Keratinocyte (primary cell): ENCODE measurements at regions not wholly inside any gene's neighbourhood (a gene's known extent, or its start where the extent isn't known, plus 50 kb on each side); places are given as distances from the start of the nearest gene placed in this dataset.

ENCODE experiments used
- DNase-seq: peaks from one replicate; pipeline ENCODE4 v3.0.0-alpha.2; 2011; ENCODE audit warnings: low read depth, missing footprints, low spot score
- FAIRE-seq: peaks from 2 replicates; lab custom pipeline; 2011; peaks lifted over from hg19 to GRCh38; lab: Jason Lieb, UNC
- H2AFZ ChIP-seq: 2 replicates; pipeline ENCODE4 v1.6.0; 2012; ENCODE audit warnings: low read length, control low read depth, inconsistent platforms; ENCODE audit not compliant: control insufficient read depth
- H3K27ac ChIP-seq: 2 replicates; pipeline ENCODE4 v1.5.1; 2011; ENCODE audit warnings: low read length; ENCODE audit not compliant: control insufficient read depth, insufficient read depth
- H3K27me3 ChIP-seq: 3 replicates; pipeline ENCODE4 v1.6.0; 2011; ENCODE audit warnings: low read length; ENCODE audit not compliant: control insufficient read depth, insufficient read depth; ENCODE audit errors: extremely low read depth
- H3K36me3 ChIP-seq, 2 experiments: 2 replicates in 1 of 2; 3 replicates in 1 of 2; pipeline ENCODE4 v1.5.1; 2011; ENCODE audit warnings: low read length in 2 of 2, mild to moderate bottlenecking in 1 of 2; ENCODE audit not compliant: control insufficient read depth in 2 of 2, insufficient read depth in 2 of 2; ENCODE audit errors: extremely low read depth in 1 of 2
- H3K4me1 ChIP-seq: 3 replicates; pipeline ENCODE4 v1.5.1; 2011; ENCODE audit warnings: low read length; ENCODE audit not compliant: control insufficient read depth, insufficient read depth; ENCODE audit errors: extremely low read depth
- H3K4me2 ChIP-seq: 3 replicates; pipeline ENCODE4 v1.6.0; 2011; ENCODE audit warnings: low read depth, low read length; ENCODE audit not compliant: control insufficient read depth, insufficient read depth; ENCODE audit errors: extremely low read depth
- H3K4me3 ChIP-seq, 3 experiments: fragments of 200-600 bp in 1 of 3; sonication (generic) in 1 of 3; 2 replicates in 2 of 3; 3 replicates in 1 of 3; pipeline ENCODE4 v1.5.1; 2011 to 2016; ENCODE audit warnings: low read length in 3 of 3, mild to moderate bottlenecking in 3 of 3, control low read depth in 2 of 3, inconsistent platforms in 1 of 3, low read depth in 1 of 3, mixed read lengths in 1 of 3, mixed run types in 1 of 3, moderate library complexity in 1 of 3; ENCODE audit not compliant: control insufficient read depth in 2 of 3, insufficient read depth in 2 of 3; ENCODE audit errors: extremely low read depth in 1 of 3
- H3K79me2 ChIP-seq: 2 replicates; pipeline ENCODE4 v1.6.0; 2012; ENCODE audit warnings: low read length; ENCODE audit not compliant: control insufficient read depth, insufficient read depth
- H3K9ac ChIP-seq: 3 replicates; pipeline ENCODE4 v1.6.0; 2011; ENCODE audit warnings: low read length; ENCODE audit not compliant: control insufficient read depth, insufficient read depth; ENCODE audit errors: extremely low read depth
- H3K9me1 ChIP-seq: 3 replicates; pipeline ENCODE4 v1.6.0; 2011; ENCODE audit warnings: low read length; ENCODE audit not compliant: control insufficient read depth, insufficient read depth; ENCODE audit errors: extremely low read depth
- H3K9me3 ChIP-seq: 2 replicates; pipeline ENCODE4 v1.5.1; 2012; ENCODE audit warnings: low read depth, low read length; ENCODE audit not compliant: control insufficient read depth
- H4K20me1 ChIP-seq: 3 replicates; pipeline ENCODE4 v1.6.0; 2011; ENCODE audit warnings: low read length; ENCODE audit not compliant: control insufficient read depth, insufficient read depth; ENCODE audit errors: extremely low read depth
- EZH2 ChIP-seq: IDR thresholded peaks from one replicate; pipeline ENCODE4 v1.6.1; 2012; ENCODE audit warnings: inconsistent platforms, mild to moderate bottlenecking, low read length, moderate library complexity
- dilution Hi-C: fragments of 300-500 bp; cut with MboI; formaldehyde crosslinking; loops from one replicate; pipeline ENCODE4 v1.7.0; 2020; ENCODE audit warnings: low sequenced_read_pairs; ENCODE audit not compliant: extremely low pct_ligation_motif_present
- TF ChIP-seq, protein P1 (sequence below), 3 experiments: IDR thresholded peaks in 1 of 3; conservative IDR thresholded peaks in 1 of 3; optimal IDR thresholded peaks in 1 of 3; 2 replicates in 2 of 3; 3 replicates in 1 of 3; pipeline versions ENCODE3 to v1.5.1; 2011; ENCODE audit warnings: low read length in 3 of 3, mild to moderate bottlenecking in 3 of 3, moderate library complexity in 2 of 3, control low read depth in 1 of 3, inconsistent platforms in 1 of 3; ENCODE audit not compliant: insufficient read depth in 2 of 3; ENCODE audit errors: extremely low read depth in 1 of 3

DNA sequence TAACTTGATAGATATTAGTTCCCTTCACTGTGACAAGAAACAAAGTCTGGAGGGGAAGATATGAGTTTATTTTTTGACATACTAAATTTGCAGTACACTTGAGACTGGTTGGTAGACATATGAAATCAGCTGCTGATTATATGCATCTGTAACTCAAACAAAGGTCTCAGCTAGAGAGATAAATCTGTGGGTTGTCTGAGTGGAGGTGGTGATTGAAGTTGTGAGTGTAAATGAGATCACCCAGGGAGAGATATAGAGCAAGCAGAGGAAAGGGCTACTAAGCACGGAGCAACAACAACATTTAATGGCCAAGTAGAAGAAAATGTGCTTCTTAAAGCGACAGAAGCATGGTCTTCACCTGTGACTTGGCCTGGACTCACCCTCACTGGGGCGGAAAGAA lies 173.2 kb upstream of the EYA4 start:
- DNase-seq (no peak), FAIRE-seq (no peak)
- H3K36me3 ChIP-seq = no peaks in the 10 kb centered on the region
- no peaks in the 10 kb centered on the region for H3K79me2 ChIP-seq
- H2AFZ ChIP-seq = no peak overlapping the region
- TF ChIP-seq EZH2 = no peak
- TF ChIP-seq, protein P1, sequence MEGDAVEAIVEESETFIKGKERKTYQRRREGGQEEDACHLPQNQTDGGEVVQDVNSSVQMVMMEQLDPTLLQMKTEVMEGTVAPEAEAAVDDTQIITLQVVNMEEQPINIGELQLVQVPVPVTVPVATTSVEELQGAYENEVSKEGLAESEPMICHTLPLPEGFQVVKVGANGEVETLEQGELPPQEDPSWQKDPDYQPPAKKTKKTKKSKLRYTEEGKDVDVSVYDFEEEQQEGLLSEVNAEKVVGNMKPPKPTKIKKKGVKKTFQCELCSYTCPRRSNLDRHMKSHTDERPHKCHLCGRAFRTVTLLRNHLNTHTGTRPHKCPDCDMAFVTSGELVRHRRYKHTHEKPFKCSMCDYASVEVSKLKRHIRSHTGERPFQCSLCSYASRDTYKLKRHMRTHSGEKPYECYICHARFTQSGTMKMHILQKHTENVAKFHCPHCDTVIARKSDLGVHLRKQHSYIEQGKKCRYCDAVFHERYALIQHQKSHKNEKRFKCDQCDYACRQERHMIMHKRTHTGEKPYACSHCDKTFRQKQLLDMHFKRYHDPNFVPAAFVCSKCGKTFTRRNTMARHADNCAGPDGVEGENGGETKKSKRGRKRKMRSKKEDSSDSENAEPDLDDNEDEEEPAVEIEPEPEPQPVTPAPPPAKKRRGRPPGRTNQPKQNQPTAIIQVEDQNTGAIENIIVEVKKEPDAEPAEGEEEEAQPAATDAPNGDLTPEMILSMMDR (optimal IDR thresholded peaks at IDR 0.05 in 1 of 3, IDR thresholded peaks at IDR 0.05 in 1 of 3, conservative IDR thresholded peaks at IDR 0.05 in 1 of 3; ENCODE audit: extremely low read depth in 1 of 3, insufficient read depth in 2 of 3, low read length in 3 of 3) = no peak
- no peaks in the 10 kb centered on the region for H3K27me3 ChIP-seq
- dilution Hi-C loops = no loop called here
- no peaks in the 10 kb centered on the region for H4K20me1 ChIP-seq
- H3K4me2 ChIP-seq = no peak overlapping the region
- no peaks in the 10 kb centered on the region for H3K4me1 ChIP-seq
- no peaks in the 10 kb centered on the region for H3K9me1 ChIP-seq
- H3K4me3 ChIP-seq = no peak overlapping the region
- H3K9me3 ChIP-seq = no peaks in the 10 kb centered on the region
- no peak overlapping the region for H3K9ac ChIP-seq
- no peak overlapping the region for H3K27ac ChIP-seq

DNA sequence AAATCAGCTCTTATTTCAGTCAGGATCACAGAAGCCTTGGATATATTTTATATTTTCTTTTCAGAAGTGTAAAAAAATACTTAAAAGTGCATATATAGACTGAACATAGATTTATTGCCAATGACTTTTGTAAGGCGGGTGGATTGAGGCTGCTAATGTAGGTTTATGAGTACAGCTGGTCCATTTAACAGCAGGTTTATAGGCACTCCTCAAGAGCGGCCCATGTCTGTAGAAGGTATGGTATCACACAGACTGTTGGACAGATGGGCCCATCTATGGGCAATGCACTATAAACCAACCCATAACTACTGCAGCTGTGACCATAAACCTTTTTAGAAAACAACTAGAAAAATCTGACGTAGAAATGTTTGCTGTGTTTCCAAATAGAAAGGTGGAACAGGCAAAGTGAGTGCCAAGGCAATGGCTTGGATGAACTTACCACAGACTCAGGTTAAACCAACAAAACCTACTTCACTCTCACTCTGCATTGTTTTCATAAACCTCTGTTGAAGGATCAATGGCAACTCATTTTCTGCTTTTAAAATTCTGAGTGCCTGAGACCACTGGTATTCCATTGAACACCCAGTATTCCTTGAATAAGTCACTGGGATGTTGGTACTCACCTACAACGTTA lies 170.6 kb upstream of the EYA4 start:
- TF ChIP-seq, protein P1 (optimal IDR thresholded peaks at IDR 0.05 in 1 of 3, IDR thresholded peaks at IDR 0.05 in 1 of 3, conservative IDR thresholded peaks at IDR 0.05 in 1 of 3; ENCODE audit: extremely low read depth in 1 of 3, insufficient read depth in 2 of 3, low read length in 3 of 3) = no peak
- TF ChIP-seq EZH2 = no peak
- Histone ChIP-seq H3K4me3 (no peak overlapping the region), H3K9me1 (no peaks in the 10 kb centered on the region), H4K20me1 (no peaks in the 10 kb centered on the region), H3K9me3 (no peaks in the 10 kb centered on the region), H3K79me2 (no peaks in the 10 kb centered on the region), H3K27me3 (no peaks in the 10 kb centered on the region), H3K4me2 (no peak overlapping the region), H3K9ac (no peak overlapping the region), H2AFZ (no peak overlapping the region), H3K36me3 (no peaks in the 10 kb centered on the region), H3K4me1 (no peaks in the 10 kb centered on the region), H3K27ac (no peak overlapping the region)
- FAIRE-seq = no peak
- no peak for DNase-seq
- dilution Hi-C loops = no loop called here
